HEK293 (cell line): ENCODE measurements at regions not wholly inside any gene's neighbourhood (a gene's known extent, or its start where the extent isn't known, plus 50 kb on each side); places are given as distances from the start of the nearest gene placed in this dataset.

Experiments used
- REST ChIP-seq: fragments of 450-650 bp; formaldehyde crosslinking; IDR thresholded peaks from 2 replicates; pipeline ENCODE4 v1.5.1; 2016; ENCODE audit warnings: missing biosample characterization, missing genetic modification characterization
- ZNF292 ChIP-seq: fragments of 450-650 bp; formaldehyde crosslinking; IDR thresholded peaks from 2 replicates; pipeline ENCODE4 v1.5.1; 2016; ENCODE audit warnings: low read depth, missing biosample characterization, missing genetic modification characterization, borderline replicate concordance
- TF ChIP-seq, protein P1 (sequence below): fragments of 450-650 bp; formaldehyde crosslinking; IDR thresholded peaks from 2 replicates; pipeline ENCODE4 v1.5.1; 2016; ENCODE audit warnings: missing biosample characterization, missing genetic modification characterization

GRCh38 chr12:125286005-125286727 is 220.9 kb downstream of the AACS start:
- TF ChIP-seq, protein P1, sequence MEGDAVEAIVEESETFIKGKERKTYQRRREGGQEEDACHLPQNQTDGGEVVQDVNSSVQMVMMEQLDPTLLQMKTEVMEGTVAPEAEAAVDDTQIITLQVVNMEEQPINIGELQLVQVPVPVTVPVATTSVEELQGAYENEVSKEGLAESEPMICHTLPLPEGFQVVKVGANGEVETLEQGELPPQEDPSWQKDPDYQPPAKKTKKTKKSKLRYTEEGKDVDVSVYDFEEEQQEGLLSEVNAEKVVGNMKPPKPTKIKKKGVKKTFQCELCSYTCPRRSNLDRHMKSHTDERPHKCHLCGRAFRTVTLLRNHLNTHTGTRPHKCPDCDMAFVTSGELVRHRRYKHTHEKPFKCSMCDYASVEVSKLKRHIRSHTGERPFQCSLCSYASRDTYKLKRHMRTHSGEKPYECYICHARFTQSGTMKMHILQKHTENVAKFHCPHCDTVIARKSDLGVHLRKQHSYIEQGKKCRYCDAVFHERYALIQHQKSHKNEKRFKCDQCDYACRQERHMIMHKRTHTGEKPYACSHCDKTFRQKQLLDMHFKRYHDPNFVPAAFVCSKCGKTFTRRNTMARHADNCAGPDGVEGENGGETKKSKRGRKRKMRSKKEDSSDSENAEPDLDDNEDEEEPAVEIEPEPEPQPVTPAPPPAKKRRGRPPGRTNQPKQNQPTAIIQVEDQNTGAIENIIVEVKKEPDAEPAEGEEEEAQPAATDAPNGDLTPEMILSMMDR (tag by site-specific recombination), result no peak
- TF ChIP-seq REST (tag by site-specific recombination), result no peak
- no peak for TF ChIP-seq ZNF292 (tag by site-specific recombination)
